ENCODE measurements at regions not wholly inside any gene's neighbourhood (a gene's known extent, or its start where the extent isn't known, plus 50 kb on each side); places are given as distances from the start of the nearest gene placed in this dataset.

DNA sequence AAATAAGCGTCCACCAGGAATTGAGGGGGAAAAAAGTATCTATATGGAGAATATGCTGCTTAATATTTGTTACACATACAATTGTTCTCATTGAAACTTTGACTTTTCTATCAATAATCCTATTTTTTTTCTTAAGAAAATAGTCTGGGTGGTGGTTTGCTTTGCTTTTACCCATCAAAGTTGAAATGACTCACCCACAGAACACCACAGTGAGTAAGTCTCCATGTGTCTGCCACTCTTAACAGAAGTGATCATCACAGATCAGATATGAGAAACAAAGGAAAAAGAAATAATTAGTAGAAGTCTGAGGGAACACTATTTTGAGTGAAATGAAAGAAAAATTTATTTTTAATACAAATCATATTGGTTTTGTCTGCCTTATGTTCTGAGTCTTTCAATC lies 742.8 kb downstream of the CDH9 start:
- no peaks in the 10 kb centered on the region for H3K4me1 Mint-ChIP-seq (ENCODE audit: low read depth)
- H3K27me3 ChIP-seq (ENCODE audit: control insufficient read depth in 1 of 2, insufficient read depth in 2 of 2, low read length in 2 of 2), result no peaks in the 10 kb centered on the region

DNA sequence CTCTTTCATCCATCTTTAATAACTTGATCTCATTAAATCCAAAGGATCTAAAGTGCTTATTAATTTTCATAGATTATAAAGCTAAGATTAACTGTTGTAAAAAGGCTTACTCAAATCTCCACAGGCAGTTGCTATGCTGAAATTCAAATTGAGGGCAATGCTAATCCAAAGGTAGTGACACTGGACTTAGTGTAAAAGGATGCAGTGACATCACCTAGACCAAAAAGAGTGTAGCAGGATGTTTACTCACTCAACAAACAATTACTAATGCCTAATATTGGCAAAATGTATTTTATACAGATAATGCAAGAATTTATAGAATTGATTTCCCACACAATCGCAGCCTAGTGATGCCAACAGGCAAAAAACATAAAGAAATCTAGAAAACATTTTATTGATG lies 756.2 kb downstream of the CDH9 start:
- no peak for DNase-seq
- H3K4me3 Mint-ChIP-seq, result no peak overlapping the region
- TF ChIP-seq, protein P1, sequence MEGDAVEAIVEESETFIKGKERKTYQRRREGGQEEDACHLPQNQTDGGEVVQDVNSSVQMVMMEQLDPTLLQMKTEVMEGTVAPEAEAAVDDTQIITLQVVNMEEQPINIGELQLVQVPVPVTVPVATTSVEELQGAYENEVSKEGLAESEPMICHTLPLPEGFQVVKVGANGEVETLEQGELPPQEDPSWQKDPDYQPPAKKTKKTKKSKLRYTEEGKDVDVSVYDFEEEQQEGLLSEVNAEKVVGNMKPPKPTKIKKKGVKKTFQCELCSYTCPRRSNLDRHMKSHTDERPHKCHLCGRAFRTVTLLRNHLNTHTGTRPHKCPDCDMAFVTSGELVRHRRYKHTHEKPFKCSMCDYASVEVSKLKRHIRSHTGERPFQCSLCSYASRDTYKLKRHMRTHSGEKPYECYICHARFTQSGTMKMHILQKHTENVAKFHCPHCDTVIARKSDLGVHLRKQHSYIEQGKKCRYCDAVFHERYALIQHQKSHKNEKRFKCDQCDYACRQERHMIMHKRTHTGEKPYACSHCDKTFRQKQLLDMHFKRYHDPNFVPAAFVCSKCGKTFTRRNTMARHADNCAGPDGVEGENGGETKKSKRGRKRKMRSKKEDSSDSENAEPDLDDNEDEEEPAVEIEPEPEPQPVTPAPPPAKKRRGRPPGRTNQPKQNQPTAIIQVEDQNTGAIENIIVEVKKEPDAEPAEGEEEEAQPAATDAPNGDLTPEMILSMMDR (IDR thresholded peaks at IDR 0.05), result no peak
- H3K36me3 ChIP-seq (ENCODE audit: insufficient read depth, low read length), result no peaks in the 10 kb centered on the region
- no peaks in the 10 kb centered on the region for H3K4me1 Mint-ChIP-seq (ENCODE audit: low read depth)
- H3K27ac Mint-ChIP-seq, result no peak overlapping the region
- CTCF ChIA-PET, result no interaction called here
- H3K4me3 ChIP-seq (ENCODE audit: low read length), result no peak overlapping the region
- no peak for ATAC-seq (ENCODE audit: poor library complexity)
- no peaks in the 10 kb centered on the region for H3K4me1 ChIP-seq (ENCODE audit: insufficient read depth, low read length)
- H3K27ac ChIP-seq (ENCODE audit: low read depth in 1 of 2, low read length in 2 of 2), result no peak overlapping the region
- no peaks in the 10 kb centered on the region for H3K27me3 Mint-ChIP-seq
- intact Hi-C loops (cut with DNase I, micrococcal nuclease), result no loop called here
- H3K9me3 ChIP-seq (ENCODE audit: control insufficient read depth in 1 of 2, insufficient read depth in 1 of 2, low read length in 2 of 2), result peaks cover 0 to 12% of the 10 kb centered on the region in 2 experiments
- POLR2A ChIA-PET, result no interaction called here
- H3K9me3 Mint-ChIP-seq, result peaks cover 13% of the 10 kb centered on the region
- no peaks in the 10 kb centered on the region for H3K36me3 Mint-ChIP-seq (ENCODE audit: low read depth)
- H3K27me3 ChIP-seq (ENCODE audit: control insufficient read depth in 1 of 2, insufficient read depth in 2 of 2, low read length in 2 of 2), result no peaks in the 10 kb centered on the region

More for the DNA sequence above, 742.8 kb downstream of the CDH9 start:
- H3K9me3 Mint-ChIP-seq, result peaks cover 9% of the 10 kb centered on the region
- DNase-seq (no peak), ATAC-seq (ENCODE audit: poor library complexity) (no peak)
- intact Hi-C loops (cut with DNase I, micrococcal nuclease), result no loop called here
- H3K27me3 Mint-ChIP-seq, result no peaks in the 10 kb centered on the region
- ChIA-PET CTCF (no interaction called here), POLR2A (no interaction called here)
- no peaks in the 10 kb centered on the region for H3K36me3 Mint-ChIP-seq (ENCODE audit: low read depth)
- no peaks in the 10 kb centered on the region for H3K9me3 ChIP-seq (ENCODE audit: control insufficient read depth in 1 of 2, insufficient read depth in 1 of 2, low read length in 2 of 2)
- no peak overlapping the region for H3K27ac Mint-ChIP-seq
- no peak overlapping the region for H3K4me3 Mint-ChIP-seq
- H3K27ac ChIP-seq (ENCODE audit: low read depth in 1 of 2, low read length in 2 of 2), result no peak overlapping the region
- no peak overlapping the region for H3K4me3 ChIP-seq (ENCODE audit: low read length)
- H3K4me1 ChIP-seq (ENCODE audit: insufficient read depth, low read length), result no peaks in the 10 kb centered on the region
- no peaks in the 10 kb centered on the region for H3K36me3 ChIP-seq (ENCODE audit: insufficient read depth, low read length)
- TF ChIP-seq, protein P1 (IDR thresholded peaks at IDR 0.05), result no peak

DNA sequence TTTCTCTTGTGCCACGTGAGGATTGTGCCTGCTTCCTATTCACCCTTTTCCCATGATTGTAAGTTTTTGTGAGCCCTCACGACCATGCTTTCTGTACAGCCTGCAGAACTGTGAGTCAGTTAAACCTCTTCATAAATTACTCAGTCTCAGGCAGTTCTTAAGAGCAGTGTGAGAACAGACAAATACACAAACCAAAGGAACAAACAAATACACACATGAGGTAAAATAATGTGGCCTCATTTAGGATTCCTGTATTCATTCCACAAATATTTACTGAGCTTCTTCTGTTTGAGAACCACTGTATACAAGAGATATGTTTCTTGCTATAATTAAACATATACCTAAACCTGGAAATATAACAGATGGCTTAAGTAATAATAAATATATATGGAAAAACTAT lies 760.3 kb downstream of the CDH9 start:
- Histone ChIP-seq H3K27me3 (ENCODE audit: control insufficient read depth in 1 of 2, insufficient read depth in 2 of 2, low read length in 2 of 2) (no peaks in the 10 kb centered on the region), H3K9me3 (ENCODE audit: control insufficient read depth in 1 of 2, insufficient read depth in 1 of 2, low read length in 2 of 2) (peaks cover 0 to 12% of the 10 kb centered on the region in 2 experiments), H3K4me1 (ENCODE audit: insufficient read depth, low read length) (no peaks in the 10 kb centered on the region), H3K27ac (ENCODE audit: low read depth in 1 of 2, low read length in 2 of 2) (no peak overlapping the region), H3K36me3 (ENCODE audit: insufficient read depth, low read length) (no peaks in the 10 kb centered on the region), H3K4me3 (ENCODE audit: low read length) (no peak overlapping the region)
- ChIA-PET POLR2A (no interaction called here), CTCF (no interaction called here)
- Mint-ChIP-seq H3K4me3 (no peak overlapping the region), H3K9me3 (peaks cover 3% of the 10 kb centered on the region), H3K27me3 (no peaks in the 10 kb centered on the region), H3K4me1 (ENCODE audit: low read depth) (no peaks in the 10 kb centered on the region), H3K27ac (no peak overlapping the region), H3K36me3 (ENCODE audit: low read depth) (no peaks in the 10 kb centered on the region)
- DNase-seq, result no peak
- no peak for ATAC-seq (ENCODE audit: poor library complexity)
- TF ChIP-seq, protein P1 (IDR thresholded peaks at IDR 0.05), result no peak
- intact Hi-C loops (cut with DNase I, micrococcal nuclease), result no loop called here

Measured in CD4-positive, alpha-beta T cell (primary cell).